OCI-LY7 (cell line): ENCODE measurements at regions not wholly inside any gene's neighbourhood (a gene's known extent, or its start where the extent isn't known, plus 50 kb on each side); places are given as distances from the start of the nearest gene placed in this dataset.

Experiments
- BruUV-seq: library from RNA; stranded (reverse); fragments of 400-500 nt; replicated peaks from 2 replicates; lab custom pipeline; 2021; lab: Mats Ljungman, UMichigan
- CTCF ChIA-PET: fragments of 300-600 bp; sonication (Branson Sonifier 250); formaldehyde crosslinking; loops from one replicate; lab custom pipeline; 2022; ENCODE audit warnings: antibody characterized with exemption; ENCODE audit not compliant: unreplicated experiment; lab: Charles Lee
- POLR2A ChIA-PET: fragments of 300-600 bp; sonication (Branson Sonifier 250); formaldehyde crosslinking; loops from one replicate; lab custom pipeline; 2022; ENCODE audit warnings: antibody characterized with exemption; lab: Charles Lee
- DNase-seq: peaks from one replicate; pipeline ENCODE4 v3.0.0-alpha.2; 2015; ENCODE audit warnings: low spot score
- H2AFZ ChIP-seq: fragments of 200-600 bp; sonication (generic), shearing (Covaris generic); 2 replicates; pipeline ENCODE4 v1.6.1; 2014; ENCODE audit warnings: mild to moderate bottlenecking, antibody characterized with exemption, low read length, moderate library complexity
- H3K27ac ChIP-seq: fragments of 200-600 bp; sonication (generic); 2 replicates; pipeline ENCODE4 v1.5.1; 2014; ENCODE audit warnings: mixed run types, low read depth, mild to moderate bottlenecking, moderate library complexity, low read length, inconsistent platforms; ENCODE audit not compliant: poor library complexity, severe bottlenecking
- H3K36me3 ChIP-seq: fragments of 200-600 bp; sonication (generic); 2 replicates; pipeline ENCODE4 v1.6.1; 2014; ENCODE audit warnings: mild to moderate bottlenecking, antibody characterized with exemption, low read length, moderate library complexity, mixed read lengths; ENCODE audit not compliant: insufficient read depth
- H3K4me1 ChIP-seq: fragments of 200-600 bp; sonication (generic); 2 replicates; pipeline ENCODE4 v1.5.1; 2014; ENCODE audit warnings: mild to moderate bottlenecking, low read length; ENCODE audit not compliant: insufficient read depth, poor library complexity, severe bottlenecking
- H3K4me2 ChIP-seq: fragments of 200-600 bp; sonication (generic); 2 replicates; pipeline ENCODE4 v1.6.1; 2014; ENCODE audit warnings: mild to moderate bottlenecking, low read length
- H3K4me3 ChIP-seq: fragments of 200-600 bp; sonication (generic); 2 replicates; pipeline ENCODE4 v1.5.1; 2014; ENCODE audit warnings: mild to moderate bottlenecking, low read depth, low read length; ENCODE audit not compliant: poor library complexity, severe bottlenecking
- H3K79me2 ChIP-seq: fragments of 200-600 bp; sonication (generic); 2 replicates; pipeline ENCODE4 v1.6.1; 2016; ENCODE audit warnings: low read depth, mild to moderate bottlenecking, low read length, moderate library complexity, mixed read lengths; ENCODE audit not compliant: insufficient read depth
- H3K9me2 ChIP-seq: fragments of 200-600 bp; sonication (generic); 2 replicates; pipeline ENCODE4 v1.6.1; 2016; ENCODE audit warnings: mild to moderate bottlenecking, low read length, mixed read lengths; ENCODE audit not compliant: insufficient read depth
- H3K9me3 ChIP-seq: fragments of 200-600 bp; sonication (generic); 2 replicates; pipeline ENCODE4 v1.6.1; 2014; ENCODE audit warnings: mild to moderate bottlenecking, mixed run types, low read length, mixed read lengths
- H4K20me1 ChIP-seq: fragments of 200-600 bp; sonication (generic); 2 replicates; pipeline ENCODE4 v1.6.1; 2014; ENCODE audit warnings: mild to moderate bottlenecking, antibody characterized with exemption, low read length, moderate library complexity, mixed read lengths; ENCODE audit not compliant: insufficient read depth
- EZH2phosphoT487 ChIP-seq: fragments of 200-600 bp; sonication (generic); IDR thresholded peaks from 2 replicates; pipeline ENCODE4 v1.6.1; 2018; ENCODE audit warnings: low read depth, borderline replicate concordance, mild to moderate bottlenecking, mixed run types, antibody characterized with exemption, low read length, moderate library complexity, mixed read lengths
- intact Hi-C: fragments of 100-400 bp; cut with micrococcal nuclease; formaldehyde crosslinking; loops from one replicate; pipeline ENCODE4 v1.10.0; 2022; ENCODE audit not compliant: unreplicated experiment
- TF ChIP-seq, protein P1 (sequence below): fragments of 200-600 bp; sonication (generic); conservative IDR thresholded peaks from 2 replicates; pipeline ENCODE4 v1.5.1; 2014; ENCODE audit warnings: mild to moderate bottlenecking, antibody characterized with exemption, low read length, moderate library complexity, mixed read lengths

DNA sequence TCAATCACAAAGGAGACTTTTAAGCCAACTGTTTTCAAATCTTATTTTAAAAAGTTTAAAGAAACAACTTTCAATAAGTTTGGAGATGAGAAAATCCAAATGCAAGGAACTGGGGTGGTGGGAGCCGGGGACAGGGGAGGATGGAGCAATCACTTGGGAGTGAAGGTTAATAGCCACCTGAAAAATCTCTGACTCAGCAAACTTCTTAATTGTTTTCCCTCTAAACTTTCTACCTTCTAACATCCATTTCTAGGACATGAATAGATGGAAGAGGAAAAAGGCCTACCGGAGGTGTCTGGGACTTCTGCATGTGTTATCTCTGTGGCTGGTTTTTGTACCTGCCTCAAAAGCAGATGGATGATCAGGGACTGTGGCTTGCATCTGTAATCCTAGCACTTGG lies 360.6 kb downstream of the OSTF1 start:
- H3K9me3 ChIP-seq: no peaks in the 10 kb centered on the region
- intact Hi-C loops: no loop called here
- H3K4me1 ChIP-seq: no peaks in the 10 kb centered on the region
- no peaks in the 10 kb centered on the region for H3K9me2 ChIP-seq
- ChIA-PET CTCF (no interaction called here), POLR2A (interaction anchor here (0.5 kb wide), 1 partner anchor 656 kb away, joined by 3 read pairs; no protein-coding TSS in a partner anchor)
- H3K27ac ChIP-seq: no peak overlapping the region
- H3K4me2 ChIP-seq: no peak overlapping the region
- BruUV-seq: no TSS peak
- no peak for TF ChIP-seq EZH2phosphoT487
- no peaks in the 10 kb centered on the region for H3K36me3 ChIP-seq
- no peak for DNase-seq
- no peaks in the 10 kb centered on the region for H4K20me1 ChIP-seq
- H3K79me2 ChIP-seq: no peaks in the 10 kb centered on the region
- H2AFZ ChIP-seq: no peak overlapping the region
- no peak overlapping the region for H3K4me3 ChIP-seq

DNA sequence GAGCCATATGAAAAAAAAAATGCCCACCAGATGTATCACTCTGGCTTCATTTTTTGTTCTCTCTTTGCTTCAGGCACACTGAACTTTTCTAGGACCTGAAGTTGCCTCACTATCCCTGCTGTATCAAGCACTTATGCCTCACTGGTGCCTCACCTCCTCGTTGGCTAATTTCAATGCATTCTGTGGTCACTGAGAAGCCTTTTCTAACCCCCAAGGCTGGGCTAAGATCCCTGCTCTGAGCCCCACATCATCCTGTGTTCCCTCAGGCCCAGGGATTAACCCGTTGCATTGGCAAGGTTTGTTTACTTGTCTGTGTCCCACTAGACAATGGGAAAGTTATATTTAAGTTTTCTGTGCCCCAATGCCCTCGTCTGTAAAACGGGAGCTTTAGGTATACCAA lies 362.7 kb downstream of the OSTF1 start:
- Histone ChIP-seq H3K36me3 (no peaks in the 10 kb centered on the region), H3K4me1 (peaks cover 13% of the 10 kb centered on the region), H3K9me2 (no peaks in the 10 kb centered on the region), H3K4me2 (no peak overlapping the region), H3K79me2 (no peaks in the 10 kb centered on the region), H3K9me3 (no peaks in the 10 kb centered on the region), H3K4me3 (no peak overlapping the region), H3K27ac (no peak overlapping the region), H2AFZ (no peak overlapping the region), H4K20me1 (no peaks in the 10 kb centered on the region)
- TF ChIP-seq EZH2phosphoT487: no peak
- TF ChIP-seq, protein P1, sequence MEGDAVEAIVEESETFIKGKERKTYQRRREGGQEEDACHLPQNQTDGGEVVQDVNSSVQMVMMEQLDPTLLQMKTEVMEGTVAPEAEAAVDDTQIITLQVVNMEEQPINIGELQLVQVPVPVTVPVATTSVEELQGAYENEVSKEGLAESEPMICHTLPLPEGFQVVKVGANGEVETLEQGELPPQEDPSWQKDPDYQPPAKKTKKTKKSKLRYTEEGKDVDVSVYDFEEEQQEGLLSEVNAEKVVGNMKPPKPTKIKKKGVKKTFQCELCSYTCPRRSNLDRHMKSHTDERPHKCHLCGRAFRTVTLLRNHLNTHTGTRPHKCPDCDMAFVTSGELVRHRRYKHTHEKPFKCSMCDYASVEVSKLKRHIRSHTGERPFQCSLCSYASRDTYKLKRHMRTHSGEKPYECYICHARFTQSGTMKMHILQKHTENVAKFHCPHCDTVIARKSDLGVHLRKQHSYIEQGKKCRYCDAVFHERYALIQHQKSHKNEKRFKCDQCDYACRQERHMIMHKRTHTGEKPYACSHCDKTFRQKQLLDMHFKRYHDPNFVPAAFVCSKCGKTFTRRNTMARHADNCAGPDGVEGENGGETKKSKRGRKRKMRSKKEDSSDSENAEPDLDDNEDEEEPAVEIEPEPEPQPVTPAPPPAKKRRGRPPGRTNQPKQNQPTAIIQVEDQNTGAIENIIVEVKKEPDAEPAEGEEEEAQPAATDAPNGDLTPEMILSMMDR: no peak
- BruUV-seq: no TSS peak
- DNase-seq: no peak
- CTCF ChIA-PET: no interaction called here
- intact Hi-C loops: no loop called here
- POLR2A ChIA-PET: no interaction called here

DNA sequence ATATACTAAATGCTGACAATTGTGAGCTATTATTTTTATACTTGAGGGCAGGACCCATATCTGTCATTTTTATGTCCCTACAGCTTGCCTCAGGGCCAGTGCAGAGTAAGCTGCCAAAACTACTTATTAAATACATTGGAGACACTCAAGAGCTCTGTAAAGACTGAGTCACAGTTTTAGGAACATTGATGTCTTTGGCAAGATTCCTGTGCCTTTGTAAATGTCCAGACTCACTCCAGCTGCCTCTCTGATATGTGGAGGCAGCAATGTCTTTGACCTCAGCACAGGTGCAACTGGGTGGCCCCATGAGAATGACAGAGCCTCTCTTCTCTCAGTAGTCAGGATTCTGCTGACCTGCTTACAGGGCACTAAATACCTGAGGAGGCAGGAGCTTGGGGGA lies 363.2 kb downstream of the OSTF1 start:
- peaks cover 18% of the 10 kb centered on the region for H3K4me1 ChIP-seq
- H3K9me2 ChIP-seq: no peaks in the 10 kb centered on the region
- H3K4me3 ChIP-seq: no peak overlapping the region
- no TSS peak for BruUV-seq
- TF ChIP-seq EZH2phosphoT487: no peak
- TF ChIP-seq, protein P1: no peak
- H3K79me2 ChIP-seq: no peaks in the 10 kb centered on the region
- no peaks in the 10 kb centered on the region for H3K36me3 ChIP-seq
- POLR2A ChIA-PET: no interaction called here
- intact Hi-C loops: no loop called here
- H3K27ac ChIP-seq: no peak overlapping the region
- no peak for DNase-seq
- no peak overlapping the region for H3K4me2 ChIP-seq
- H2AFZ ChIP-seq: no peak overlapping the region
- H4K20me1 ChIP-seq: no peaks in the 10 kb centered on the region
- CTCF ChIA-PET: no interaction called here
- no peaks in the 10 kb centered on the region for H3K9me3 ChIP-seq
